Stimulated activated CD8-positive, alpha-beta memory T cell treated with anti-CD3 and anti-CD28 coated beads, Interleukin-15, amount 100 ng/mL, for 48 hours (primary cell): ENCODE measurements at regions not wholly inside any gene's neighbourhood (a gene's known extent, or its start where the extent isn't known, plus 50 kb on each side); places are given as distances from the start of the nearest gene placed in this dataset.

Source experiments
- DNase-seq, 2 donors: peaks; one replicate each; pipeline ENCODE4 v3.0.0-alpha.2; 2020; ENCODE audit warnings: low read depth in 2 of 2

DNA sequence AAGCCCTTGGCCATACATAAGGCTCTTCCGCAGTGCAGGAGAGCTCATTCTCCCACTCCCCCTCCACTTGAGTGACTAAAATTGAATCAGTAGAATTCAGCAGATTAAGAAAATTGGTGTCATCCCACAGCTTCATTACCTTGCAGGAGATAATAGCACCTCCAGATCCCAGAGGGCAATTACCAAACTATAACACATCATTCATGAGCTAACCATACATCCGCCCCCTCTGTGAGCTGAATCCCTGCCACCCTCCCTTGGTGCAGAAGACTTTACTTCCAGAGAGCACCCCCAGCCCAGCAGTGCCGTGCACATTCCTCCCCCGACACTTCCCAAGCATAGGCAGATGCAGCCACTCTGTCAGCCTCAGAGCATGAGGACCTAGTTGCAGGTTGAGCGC is 496.5 kb upstream of the B3GAT1 start:
- DNase-seq: no peak

DNA sequence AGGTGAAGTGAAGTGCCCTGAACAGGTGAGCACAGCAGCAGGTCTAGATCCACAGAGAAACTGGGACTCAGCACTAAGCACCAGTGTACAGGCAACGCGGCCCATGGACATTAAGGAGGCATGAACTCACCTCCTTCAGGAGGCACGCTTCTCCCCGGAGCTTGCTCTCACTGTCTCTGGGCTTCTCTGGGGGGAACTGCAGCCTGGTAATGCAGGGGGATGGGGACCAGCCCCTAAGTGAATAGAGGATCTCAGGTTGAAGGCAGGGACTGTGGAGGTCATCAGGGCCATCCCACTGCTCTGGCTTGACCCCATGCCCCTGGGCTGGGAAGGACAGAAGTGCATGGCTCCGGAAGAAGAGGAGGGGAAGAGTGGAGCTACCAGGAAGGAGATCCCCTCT is 495.6 kb upstream of the B3GAT1 start:
- no peak for DNase-seq

DNA sequence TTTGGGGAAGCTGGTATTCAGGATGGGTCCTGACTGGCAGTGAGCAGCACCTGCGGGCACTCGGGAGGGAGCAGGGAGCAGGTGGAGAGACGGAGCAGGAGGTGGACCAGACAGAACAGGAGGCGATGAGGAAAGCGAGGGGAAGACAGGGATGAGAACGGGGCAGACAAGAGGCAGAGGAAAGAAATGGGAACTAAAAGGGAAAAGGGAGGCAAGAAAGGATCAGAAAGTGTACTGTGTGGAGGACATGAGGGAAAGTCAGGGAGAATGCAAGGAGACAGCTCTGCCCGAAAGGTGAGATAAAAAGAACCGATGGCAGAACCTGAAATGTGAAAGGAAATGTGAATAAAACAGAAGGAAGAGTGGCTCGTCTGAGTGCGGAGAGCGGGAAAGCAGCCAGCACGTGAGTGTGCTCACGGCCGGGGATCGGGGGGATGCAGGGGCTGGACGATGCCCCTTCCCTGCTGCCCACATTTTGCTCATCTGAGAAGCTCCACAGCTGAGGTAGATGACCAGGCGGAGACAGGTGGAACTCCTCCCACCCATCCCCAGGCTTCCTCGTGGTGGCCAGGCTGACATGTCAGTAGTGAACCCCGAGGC is 494.4 kb upstream of the B3GAT1 start:
- DNase-seq: no peak

DNA sequence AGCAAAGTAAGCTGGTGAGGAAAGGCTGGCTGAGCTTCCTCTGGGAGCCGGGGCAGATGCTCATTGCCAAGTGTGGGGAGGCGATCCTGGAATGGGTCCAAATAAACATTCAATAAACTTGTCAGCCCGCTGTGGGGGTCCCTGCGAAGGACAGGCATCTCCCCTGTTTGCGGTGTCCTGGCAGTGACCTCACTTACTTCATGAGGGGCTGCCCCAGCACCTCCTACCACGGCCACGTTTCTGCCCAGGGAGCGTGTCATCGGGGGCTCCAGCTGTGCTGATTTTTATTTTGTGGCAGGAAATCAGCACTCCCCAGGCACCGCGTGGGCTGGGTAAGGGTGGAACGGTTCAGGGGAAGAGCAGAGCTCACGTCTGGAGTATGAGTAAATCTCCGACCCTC is 493.9 kb upstream of the B3GAT1 start:
- no peak for DNase-seq

DNA sequence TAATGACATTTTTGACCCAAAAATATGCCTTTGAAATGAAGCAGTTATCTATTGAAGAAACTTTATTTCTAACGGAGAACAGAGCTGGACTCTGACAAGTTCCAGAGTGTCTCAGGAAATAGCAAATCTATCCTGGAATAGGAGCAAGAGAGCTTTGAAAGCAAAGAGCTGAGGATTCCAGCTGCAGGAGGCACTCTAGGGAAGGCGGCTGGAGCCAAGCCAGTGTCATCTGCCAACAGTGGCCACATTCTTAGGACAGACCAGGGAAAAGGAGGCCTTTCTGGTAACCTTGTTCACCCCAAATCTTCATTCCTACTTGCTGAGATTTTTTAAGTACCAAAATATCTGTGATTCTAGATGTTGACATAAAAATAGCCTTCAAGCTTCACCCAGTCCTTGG is 493.5 kb upstream of the B3GAT1 start:
- DNase-seq: no peak

DNA sequence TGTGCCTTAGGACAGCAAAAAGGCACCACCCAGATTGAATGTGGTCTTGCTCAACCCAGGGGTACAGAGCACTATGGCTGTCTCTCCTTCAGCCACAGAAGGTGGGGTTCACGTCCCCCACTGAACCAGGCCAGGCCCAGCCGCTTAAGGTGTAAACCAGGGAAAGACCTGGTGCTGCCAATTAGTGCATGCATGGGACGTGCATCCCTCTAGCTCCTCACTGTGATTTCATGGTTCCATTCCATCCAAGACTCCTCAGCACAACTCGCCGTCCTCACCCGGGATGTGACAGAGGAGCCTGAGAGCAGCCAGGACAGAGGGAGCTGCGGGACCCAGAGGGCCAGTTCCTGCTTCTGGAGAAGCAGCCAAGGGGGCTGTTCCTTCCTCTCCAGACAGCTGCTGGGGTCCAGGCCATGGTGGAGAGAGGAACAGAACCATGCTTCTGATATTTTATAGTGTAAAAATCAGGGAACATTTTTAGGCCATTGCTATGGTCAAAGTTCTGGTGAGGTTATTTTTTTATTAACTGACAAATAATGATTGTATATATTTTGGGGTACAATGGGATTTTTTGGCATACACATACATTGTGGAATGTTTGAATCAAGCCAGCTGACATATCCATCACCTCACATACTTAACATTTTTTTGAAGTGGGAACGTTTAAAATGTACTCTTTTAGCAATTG is 492.2 kb upstream of the B3GAT1 start:
- no peak for DNase-seq

DNA sequence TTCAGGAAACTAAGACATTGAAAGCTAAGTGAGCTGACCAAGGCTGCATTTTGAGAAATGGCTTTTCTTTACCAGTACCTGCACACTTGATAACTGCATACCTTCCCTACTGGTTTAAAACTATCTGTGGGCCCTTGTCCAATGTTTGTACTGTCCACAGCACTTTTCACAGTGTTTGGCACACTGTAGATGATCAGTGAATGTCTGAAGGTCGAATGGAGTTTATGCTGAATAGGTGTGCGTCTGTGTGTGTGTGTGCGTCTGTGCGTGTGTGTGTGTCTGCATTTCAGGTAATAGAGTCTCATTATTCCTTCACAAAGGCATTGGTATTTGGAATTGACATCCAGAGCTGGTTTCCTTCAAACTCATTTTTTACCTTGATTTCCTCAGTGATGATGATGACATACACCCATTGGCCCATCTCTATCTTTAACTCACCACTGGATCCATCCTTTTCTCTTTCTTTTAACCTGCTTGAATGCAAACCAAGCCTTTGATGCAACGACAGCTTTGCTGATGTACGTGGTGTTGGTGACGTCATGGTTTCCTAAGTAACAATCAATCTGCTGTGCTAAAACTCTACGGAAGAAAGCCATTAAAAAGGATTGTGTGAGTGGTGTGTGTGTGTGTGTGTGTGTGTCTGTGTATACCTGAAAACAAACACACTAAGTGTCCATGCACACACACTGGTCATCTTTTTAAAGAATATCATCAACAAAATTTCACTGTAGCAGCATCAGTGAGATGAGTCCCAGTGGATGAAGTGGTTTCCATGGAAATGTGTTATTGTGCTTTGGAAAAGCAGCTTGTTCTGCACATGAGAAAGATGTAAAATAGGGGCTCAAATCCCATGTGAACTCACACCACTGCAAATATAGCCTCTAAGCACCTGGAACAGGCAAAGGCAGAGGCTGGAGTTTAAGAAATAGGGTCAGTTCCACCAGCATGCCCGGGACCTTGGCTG is 490.2 kb upstream of the B3GAT1 start:
- no peak for DNase-seq

DNA sequence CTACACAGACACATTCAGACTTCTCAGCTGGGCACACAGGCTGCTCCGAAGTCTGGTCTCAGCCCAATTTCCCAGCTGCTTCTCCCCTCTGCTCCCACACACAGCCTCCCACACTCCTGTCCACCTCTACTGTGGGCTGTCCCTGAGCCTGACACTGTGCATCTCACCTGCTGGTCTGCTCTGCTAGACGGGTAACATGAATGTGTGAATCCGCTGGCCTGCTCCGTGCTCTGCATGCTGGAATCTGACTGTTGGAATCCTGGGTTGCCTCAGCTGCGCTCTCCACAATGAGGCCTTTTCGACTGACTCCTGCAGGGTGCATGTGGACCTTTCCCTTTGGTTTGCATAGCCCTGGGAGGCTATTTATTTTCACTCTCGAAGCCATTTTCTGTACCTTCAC is 489.5 kb upstream of the B3GAT1 start:
- DNase-seq: no peak

DNA sequence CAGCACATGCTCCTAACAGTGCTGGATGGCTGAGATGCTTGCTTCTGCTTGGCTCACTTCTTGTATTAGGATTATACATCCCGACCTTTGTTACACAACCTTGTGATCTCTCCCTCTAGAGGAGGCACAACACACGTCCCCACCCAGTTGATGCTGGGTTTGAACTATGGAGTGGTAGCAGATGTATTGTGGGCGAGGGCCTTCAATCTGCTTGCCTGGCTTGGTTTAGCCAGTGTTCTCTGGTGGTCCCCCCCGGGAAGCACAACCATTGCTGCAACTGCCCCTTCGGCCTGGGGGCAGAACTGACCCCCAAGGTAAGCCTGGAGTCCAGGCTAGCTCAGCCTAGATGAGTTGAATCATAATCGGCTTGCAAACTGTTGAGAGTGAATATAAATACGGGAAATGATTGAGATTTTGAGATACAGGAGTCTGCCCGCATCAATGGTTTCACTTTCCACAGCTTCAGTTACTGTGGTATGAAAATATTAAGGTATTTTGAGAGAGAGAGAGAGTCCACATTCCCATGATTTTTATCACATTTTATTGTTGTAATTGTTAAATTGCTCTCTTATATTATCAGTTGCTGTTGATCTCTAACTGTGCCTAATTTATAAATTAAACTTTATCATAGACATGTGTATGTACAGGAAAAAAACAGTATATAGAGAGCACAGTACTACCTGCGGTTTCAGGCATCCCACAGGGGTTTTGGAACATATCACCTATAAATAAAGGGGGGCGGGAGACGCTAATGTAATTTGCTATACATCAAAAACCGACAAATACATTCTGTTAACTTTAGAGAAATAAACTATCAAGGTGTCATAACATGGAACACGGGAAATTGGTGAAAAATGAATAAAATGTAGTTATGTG is 482.0 kb upstream of the B3GAT1 start:
- DNase-seq: no peak

DNA sequence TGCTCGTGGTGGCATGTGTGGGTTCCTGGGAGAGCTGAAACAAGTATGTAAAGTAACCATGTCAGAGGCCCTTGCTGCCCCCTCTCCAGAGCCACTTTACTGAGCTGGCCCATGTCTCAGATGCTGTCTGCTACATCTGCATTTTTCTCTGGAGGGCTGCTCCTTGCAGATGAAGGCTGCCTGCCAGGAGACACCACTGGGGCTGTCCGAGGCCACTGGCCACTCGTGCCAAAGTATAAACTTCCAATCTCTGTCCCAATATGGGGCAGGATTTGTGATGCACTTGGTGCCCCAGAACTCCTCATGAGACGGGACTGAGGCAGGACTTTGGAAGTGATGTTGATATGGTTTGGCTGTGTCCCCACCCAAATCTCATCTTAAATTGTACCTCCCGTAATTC is 478.4 kb upstream of the B3GAT1 start:
- no peak for DNase-seq

DNA sequence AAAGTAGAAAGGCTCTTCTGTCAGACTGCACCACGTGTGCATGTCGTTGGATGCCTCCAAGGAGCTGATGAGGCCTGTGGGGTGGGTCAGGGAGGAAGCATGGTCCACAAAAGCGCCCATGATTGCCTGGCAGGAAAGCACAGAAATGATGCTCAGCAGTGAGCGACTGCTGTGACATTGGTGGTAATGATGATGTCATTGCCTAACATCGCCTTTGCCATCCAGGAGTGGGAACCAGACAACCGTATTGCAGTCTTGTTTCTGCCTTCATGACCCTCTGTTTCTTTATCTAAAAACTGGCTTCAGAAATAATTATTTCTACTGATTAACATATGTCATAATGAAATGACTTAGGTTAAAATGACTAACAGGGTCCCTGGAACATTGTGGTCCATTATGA is 477.8 kb upstream of the B3GAT1 start:
- no peak for DNase-seq

DNA sequence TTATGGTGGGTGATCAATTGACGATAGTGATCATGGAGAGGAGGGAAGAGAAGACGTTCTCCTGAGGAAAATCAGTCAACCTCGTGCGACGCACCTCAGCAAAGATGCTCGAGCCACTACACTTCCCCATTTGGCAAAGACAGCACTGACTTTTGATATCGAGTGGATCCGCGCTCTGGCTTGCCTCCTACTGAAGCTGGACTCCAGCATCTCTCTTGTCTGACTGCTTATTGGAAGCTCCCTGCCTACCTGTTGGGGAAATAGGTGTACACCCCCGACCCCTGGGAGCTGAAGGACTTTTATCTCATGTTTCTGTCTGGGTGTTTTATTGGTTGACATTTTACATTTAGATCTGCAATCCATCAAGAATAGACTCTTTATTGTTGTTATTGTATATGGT is 476.8 kb upstream of the B3GAT1 start:
- DNase-seq: no peak

DNA sequence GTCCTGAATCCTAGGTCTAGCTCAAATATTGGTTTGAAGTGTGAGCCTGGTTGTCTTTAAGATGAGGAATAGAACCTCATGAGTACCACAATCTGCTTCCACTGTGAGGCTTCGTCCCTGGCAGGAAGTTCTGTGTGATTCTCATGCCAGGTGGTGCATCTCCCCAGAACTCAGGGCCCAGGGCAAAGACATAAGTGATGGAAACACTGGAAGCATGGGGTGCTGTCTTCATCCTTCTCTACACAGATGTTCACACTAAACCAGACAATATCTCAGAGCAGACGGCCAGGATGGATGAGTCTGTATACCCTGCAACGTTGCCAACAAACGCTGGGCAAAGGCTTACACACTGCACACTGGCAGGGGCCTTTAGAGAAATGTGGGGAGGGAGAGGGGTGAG is 475.9 kb upstream of the B3GAT1 start:
- DNase-seq: no peak

DNA sequence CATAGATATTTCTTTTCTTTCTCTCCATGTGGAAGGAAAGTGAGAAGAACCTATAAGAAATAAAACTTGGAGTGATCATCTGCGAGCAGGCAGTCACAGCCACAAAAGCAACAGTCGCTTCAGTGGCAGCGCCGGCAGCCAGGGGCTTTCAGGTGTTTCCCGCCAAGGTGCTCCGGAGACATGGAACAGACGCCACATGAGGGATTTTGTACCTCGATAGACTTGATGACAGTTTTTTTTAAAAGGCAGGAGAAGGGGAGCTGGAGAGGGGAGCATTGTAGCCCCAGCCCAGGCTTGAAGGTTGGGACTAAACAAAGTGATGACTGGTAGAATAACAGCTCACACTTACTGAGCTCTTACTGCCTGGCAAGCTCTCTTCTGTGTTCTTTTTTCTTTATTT is 471.4 kb upstream of the B3GAT1 start:
- no peak for DNase-seq

DNA sequence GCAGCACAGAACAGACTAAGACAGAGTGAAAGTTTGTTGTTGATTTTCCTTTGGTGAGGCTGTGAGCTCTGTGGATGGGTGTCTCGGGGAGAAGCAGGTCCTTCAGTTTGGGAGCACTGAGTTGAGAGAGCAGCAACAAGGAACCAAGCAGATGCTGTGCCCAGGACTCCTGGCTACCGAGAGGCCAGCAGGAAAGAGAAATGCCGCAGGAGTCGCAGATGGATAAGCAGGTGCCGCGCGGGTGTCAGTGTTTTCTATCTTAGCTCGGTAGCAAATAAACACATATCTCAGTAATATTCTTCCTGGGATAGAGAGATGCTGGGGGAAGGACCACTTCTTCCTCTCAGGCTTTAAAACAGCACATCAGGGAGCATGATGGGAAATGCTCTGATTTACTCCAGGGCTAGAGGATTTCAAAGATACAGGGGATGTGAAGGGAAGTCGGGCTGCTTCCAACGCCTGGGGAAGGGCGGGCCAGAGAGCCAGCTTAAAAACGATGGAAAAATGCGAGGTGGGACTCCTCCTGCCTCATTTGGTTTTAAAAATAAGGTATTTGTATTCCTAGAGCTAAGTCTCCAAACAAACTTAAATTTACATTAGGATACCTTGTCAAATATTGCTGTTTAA is 470.7 kb upstream of the B3GAT1 start:
- DNase-seq: no peak

DNA sequence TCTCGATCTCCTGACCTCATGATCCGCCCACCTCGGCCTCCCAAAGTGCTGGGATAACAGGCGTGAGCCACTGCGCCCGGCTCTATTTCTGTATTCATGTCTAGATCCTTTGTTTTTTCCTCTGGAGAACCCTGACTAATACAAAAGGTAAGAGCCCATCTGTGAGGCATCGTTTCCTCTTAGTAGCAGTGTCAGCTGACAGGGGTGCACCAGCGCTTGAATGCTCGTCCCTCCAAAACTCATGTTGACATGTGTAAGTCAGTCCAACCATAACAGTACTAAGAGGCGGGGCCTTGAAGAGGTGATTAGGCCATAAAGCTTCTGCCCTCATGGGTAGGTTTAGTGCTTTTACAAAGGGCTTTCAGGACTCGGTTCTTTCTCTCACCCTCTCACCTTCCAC is 470.1 kb upstream of the B3GAT1 start:
- no peak for DNase-seq

DNA sequence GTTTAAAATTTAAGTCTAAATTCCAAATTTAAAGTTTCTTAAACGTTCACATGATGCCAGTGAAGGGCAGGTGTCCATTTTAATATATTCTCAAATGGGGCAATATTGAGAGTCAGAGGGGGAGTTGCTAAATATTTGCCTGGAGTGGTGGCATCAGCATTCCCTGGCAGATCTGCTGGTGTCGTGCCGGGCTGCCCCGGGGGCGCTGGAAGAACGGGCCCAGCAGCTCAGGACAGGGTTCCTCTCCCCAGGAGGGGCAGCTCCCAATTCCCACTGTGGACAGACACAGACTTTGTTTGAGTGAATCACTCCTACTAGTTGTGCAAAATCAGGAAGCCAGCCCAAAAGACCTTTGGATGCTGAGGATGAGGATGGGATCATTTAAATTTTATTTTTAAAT is 468.7 kb upstream of the B3GAT1 start:
- DNase-seq: no peak

DNA sequence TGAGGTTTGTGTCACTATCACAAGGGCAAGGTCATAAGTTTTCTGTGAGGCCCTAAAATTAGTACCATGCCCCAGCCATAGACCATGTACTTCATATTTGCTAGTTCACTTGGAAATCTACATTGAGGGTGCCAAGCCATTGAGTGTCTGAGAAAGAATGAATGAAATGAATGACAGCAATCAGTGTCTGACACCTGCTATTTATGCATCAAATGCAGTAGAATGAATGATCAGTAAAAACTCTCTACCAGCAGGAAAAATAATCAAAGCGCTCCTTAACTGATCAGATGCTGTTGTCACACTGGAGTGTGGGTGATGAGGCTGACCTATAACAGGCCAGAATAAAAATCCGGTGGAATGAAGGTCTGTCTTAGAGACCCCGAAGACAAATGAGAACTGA is 467.9 kb upstream of the B3GAT1 start:
- no peak for DNase-seq

DNA sequence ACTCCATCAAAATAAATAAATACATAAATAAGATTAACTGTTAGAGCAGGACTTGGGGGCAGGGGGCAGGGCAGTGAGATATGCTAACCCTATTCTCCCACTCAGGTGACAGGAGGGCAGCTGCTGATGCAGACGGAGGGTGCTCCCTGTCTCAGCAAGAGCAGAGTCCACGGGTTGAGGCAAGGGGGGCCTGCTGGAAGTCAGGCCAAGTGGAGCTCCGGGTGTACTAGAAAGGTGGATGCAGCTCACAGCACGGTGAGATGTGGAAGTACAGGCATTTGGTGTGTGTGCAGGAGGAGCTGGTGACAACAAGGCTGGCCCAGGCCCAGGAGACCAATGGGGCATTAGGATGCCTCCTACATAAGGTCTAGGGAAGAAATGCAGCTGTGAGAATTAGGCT is 467.3 kb upstream of the B3GAT1 start:
- no peak for DNase-seq

DNA sequence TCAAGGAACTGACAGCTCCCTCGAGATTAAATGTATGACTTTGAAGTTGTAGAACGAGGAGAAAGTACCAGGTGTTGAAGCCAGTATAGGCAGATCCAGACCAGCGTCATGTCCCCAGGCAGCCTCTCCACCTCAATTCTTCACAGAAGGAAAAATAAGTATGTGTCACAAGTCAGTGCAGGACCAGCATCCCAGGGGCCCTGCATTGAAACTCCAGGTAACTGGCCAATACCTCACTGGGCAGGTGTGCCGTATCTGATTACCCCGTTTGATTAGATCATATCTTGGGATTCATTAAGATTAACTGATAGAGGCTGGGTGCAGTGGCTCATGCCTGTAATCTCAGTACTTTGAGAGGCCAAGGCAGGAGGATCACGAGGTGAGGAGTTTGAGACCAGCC is 466.7 kb upstream of the B3GAT1 start:
- no peak for DNase-seq

DNA sequence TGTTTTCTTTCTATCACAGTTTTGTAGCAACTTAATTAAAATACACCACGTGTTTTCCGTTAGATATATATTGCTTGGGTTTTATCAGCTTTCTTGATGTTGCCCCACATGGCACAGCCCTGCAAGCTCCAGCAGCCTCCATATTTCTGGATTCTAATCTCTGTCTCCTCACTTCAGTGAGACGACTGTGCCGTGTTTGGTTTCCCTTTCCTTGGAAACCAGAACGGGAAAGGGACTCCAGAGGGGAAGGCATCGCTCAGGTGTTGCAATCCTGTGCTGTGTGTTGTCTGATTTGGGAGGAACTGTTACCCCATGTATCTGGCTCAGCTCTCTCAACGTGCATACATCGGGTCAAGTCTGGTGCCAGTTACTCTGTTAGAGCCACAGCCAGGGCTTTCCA is 464.2 kb upstream of the B3GAT1 start:
- DNase-seq: no peak
